SK-N-SH treated with all-trans-retinoic acid at 6 μM for 48 hours (cell line): ENCODE measurements at regions not wholly inside any gene's neighbourhood (a gene's known extent, or its start where the extent isn't known, plus 50 kb on each side); places are given as distances from the start of the nearest gene placed in this dataset.

Experiments
- ATAC-seq: fragments of 200-7000 bp; cut with Tn5 transposase; 3 replicates; pipeline ENCODE4 v1.9.1; 2020; ENCODE audit warnings: mild to moderate bottlenecking, moderate library complexity
- ARNTL ChIP-seq: fragments of 450-650 bp; formaldehyde crosslinking; IDR thresholded peaks from 2 replicates; pipeline ENCODE4 v1.5.0; 2020; ENCODE audit warnings: low read depth, mild to moderate bottlenecking, moderate library complexity, borderline replicate concordance
- BACH2 ChIP-seq: fragments of 250-450 bp; sonication (Bioruptor Pico); IDR thresholded peaks from 2 replicates; pipeline ENCODE4 v1.9.0; 2021; ENCODE audit warnings: mild to moderate bottlenecking, borderline replicate concordance
- CREB5 ChIP-seq: fragments of 250-450 bp; sonication (Bioruptor Pico); IDR thresholded peaks from 2 replicates; pipeline ENCODE4 v1.5.1; 2020; ENCODE audit warnings: low read depth, mild to moderate bottlenecking, moderate library complexity
- CSDC2 ChIP-seq: fragments of 250-450 bp; sonication (Bioruptor Pico); IDR thresholded peaks from 2 replicates; pipeline ENCODE4 v1.5.0; 2020; ENCODE audit warnings: mild to moderate bottlenecking, moderate library complexity
- CSRNP3 ChIP-seq: fragments of 250-450 bp; sonication (Bioruptor Pico); IDR thresholded peaks from 2 replicates; pipeline ENCODE4 v1.5.1; 2021; ENCODE audit warnings: mild to moderate bottlenecking, moderate library complexity
- ESRRG ChIP-seq: fragments of 250-450 bp; sonication (Bioruptor Pico); IDR thresholded peaks from 2 replicates; pipeline ENCODE4 v1.6.1; 2021; ENCODE audit warnings: mild to moderate bottlenecking
- GLIS3 ChIP-seq: fragments of 250-450 bp; sonication (Bioruptor Pico); IDR thresholded peaks from 2 replicates; pipeline ENCODE4 v1.5.0; 2020; ENCODE audit warnings: mild to moderate bottlenecking, moderate library complexity
- ISL1 ChIP-seq: fragments of 250-450 bp; sonication (Bioruptor Pico); IDR thresholded peaks from 2 replicates; pipeline ENCODE4 v2.1.2; 2022; ENCODE audit warnings: mild to moderate bottlenecking, moderate library complexity
- OSR1 ChIP-seq: fragments of 250-450 bp; sonication (Bioruptor Pico); IDR thresholded peaks from 2 replicates; pipeline ENCODE4 v1.8.0; 2022; ENCODE audit warnings: moderate library complexity, mild to moderate bottlenecking, inconsistent platforms
- PATZ1 ChIP-seq: fragments of 250-450 bp; sonication (Bioruptor Pico); IDR thresholded peaks from 2 replicates; pipeline ENCODE4 v1.8.0; 2020; ENCODE audit warnings: mild to moderate bottlenecking, moderate library complexity, borderline replicate concordance
- POU6F1 ChIP-seq: fragments of 250-450 bp; sonication (Bioruptor Pico); IDR thresholded peaks from 2 replicates; pipeline ENCODE4 v1.8.0; 2021; ENCODE audit warnings: low read depth, mild to moderate bottlenecking, moderate library complexity, borderline replicate concordance
- PPARA ChIP-seq: fragments of 250-450 bp; sonication (Bioruptor Pico); IDR thresholded peaks from 2 replicates; pipeline ENCODE4 v1.5.0; 2020; ENCODE audit warnings: mild to moderate bottlenecking, borderline replicate concordance
- RARB ChIP-seq: fragments of 250-450 bp; sonication (Bioruptor Pico); IDR thresholded peaks from 2 replicates; pipeline ENCODE4 v1.8.0; 2021; ENCODE audit warnings: mild to moderate bottlenecking, moderate library complexity
- SNAI2 ChIP-seq: fragments of 250-450 bp; sonication (Bioruptor Pico); IDR thresholded peaks from 2 replicates; pipeline ENCODE4 v1.5.0; 2020; ENCODE audit warnings: mild to moderate bottlenecking, moderate library complexity
- TCF4 ChIP-seq: fragments of 250-450 bp; sonication (Bioruptor Pico); IDR thresholded peaks from 2 replicates; pipeline ENCODE4 v1.8.0; 2021; ENCODE audit warnings: mild to moderate bottlenecking, moderate library complexity, borderline replicate concordance
- TOX ChIP-seq: fragments of 250-450 bp; sonication (Bioruptor Pico); IDR thresholded peaks from 2 replicates; pipeline ENCODE4 v1.8.0; 2021; ENCODE audit warnings: mild to moderate bottlenecking, moderate library complexity, borderline replicate concordance
- TSHZ2 ChIP-seq: fragments of 250-450 bp; sonication (Bioruptor Pico); IDR thresholded peaks from 2 replicates; pipeline ENCODE4 v1.5.0; 2020; ENCODE audit warnings: mild to moderate bottlenecking, moderate library complexity
- ZC3H10 ChIP-seq: fragments of 250-450 bp; sonication (Bioruptor Pico); IDR thresholded peaks from 2 replicates; pipeline ENCODE4 v1.5.1; 2021; ENCODE audit warnings: mild to moderate bottlenecking, moderate library complexity
- ZFP3 ChIP-seq: fragments of 250-450 bp; sonication (Bioruptor Pico); IDR thresholded peaks from 2 replicates; pipeline ENCODE4 v1.5.0; 2020; ENCODE audit warnings: mild to moderate bottlenecking, moderate library complexity
- ZNF565 ChIP-seq: fragments of 450-650 bp; formaldehyde crosslinking; conservative IDR thresholded peaks from 2 replicates; pipeline ENCODE4 v1.5.0; 2020; ENCODE audit warnings: low read depth, mild to moderate bottlenecking, moderate library complexity
- ZNF70 ChIP-seq: fragments of 450-650 bp; formaldehyde crosslinking; IDR thresholded peaks from 2 replicates; pipeline ENCODE4 v1.5.0; 2020; ENCODE audit warnings: mild to moderate bottlenecking, moderate library complexity
- ZNF8 ChIP-seq: fragments of 450-650 bp; formaldehyde crosslinking; IDR thresholded peaks from 2 replicates; pipeline ENCODE4 v1.5.0; 2020; ENCODE audit warnings: mild to moderate bottlenecking, moderate library complexity

GRCh38 chr6:102494808-102495207 is 1101.3 kb downstream of the GRIK2 start:
- TF ChIP-seq BACH2 (CRISPR knock-in tag) (no peak), RARB (CRISPR knock-in tag) (no peak), CSRNP3 (CRISPR knock-in tag) (no peak), POU6F1 (CRISPR knock-in tag) (no peak), TSHZ2 (CRISPR knock-in tag) (no peak), GLIS3 (CRISPR knock-in tag) (no peak), ZFP3 (CRISPR knock-in tag) (no peak), PATZ1 (no peak), SNAI2 (CRISPR knock-in tag) (no peak), ISL1 (CRISPR knock-in tag) (no peak), PPARA (no peak), ARNTL (CRISPR knock-in tag) (no peak), TCF4 (CRISPR knock-in tag) (no peak), TOX (CRISPR knock-in tag) (no peak), ZC3H10 (no peak), ZNF565 (CRISPR knock-in tag) (no peak)
- ATAC-seq, result no peak

- ATAC-seq, result no peak
- TF ChIP-seq ZNF8 (CRISPR knock-in tag) (no peak), ZNF70 (CRISPR knock-in tag) (no peak), RARB (CRISPR knock-in tag) (no peak), GLIS3 (CRISPR knock-in tag) (no peak), TSHZ2 (CRISPR knock-in tag) (no peak), ZFP3 (CRISPR knock-in tag) (no peak), PPARA (no peak), CREB5 (CRISPR knock-in tag) (no peak), SNAI2 (CRISPR knock-in tag) (no peak), PATZ1 (no peak), BACH2 (CRISPR knock-in tag) (no peak), OSR1 (CRISPR knock-in tag) (no peak), CSRNP3 (CRISPR knock-in tag) (no peak), ISL1 (CRISPR knock-in tag) (no peak), ESRRG (CRISPR knock-in tag) (no peak), TOX (CRISPR knock-in tag) (no peak), CSDC2 (no peak)
Measured at GRCh38 chr6:102493485-102493884, 1100.0 kb downstream of the GRIK2 start.
